GM19395 (cell line): ENCODE measurements at regions not wholly inside any gene's neighbourhood (a gene's known extent, or its start where the extent isn't known, plus 50 kb on each side); places are given as distances from the start of the nearest gene placed in this dataset.

Experiments
- ATAC-seq: cut with Tn5 transposase; IDR thresholded peaks from one replicate; pipeline ENCODE4 v1.9.1; 2021; ENCODE audit warnings: mild to moderate bottlenecking, moderate library complexity; ENCODE audit not compliant: unreplicated experiment

GRCh38 chr18:66676699-66677098 lies 72.8 kb upstream of the CDH19 start:
- no peak for ATAC-seq

- ATAC-seq, result no peak
Observed at GRCh38 chr18:66674286-66674685, 70.4 kb upstream of the CDH19 start.

- no peak for ATAC-seq
Observed at GRCh38 chr18:66668706-66669105, 64.8 kb upstream of the CDH19 start.

GRCh38 chr18:66662632-66663031 lies 58.7 kb upstream of the CDH19 start:
- no peak for ATAC-seq

- no peak for ATAC-seq
Observed at GRCh38 chr18:66655407-66655806, 51.5 kb upstream of the CDH19 start.
